WERI-Rb-1 (cell line): ENCODE measurements at regions not wholly inside any gene's neighbourhood (a gene's known extent, or its start where the extent isn't known, plus 50 kb on each side); places are given as distances from the start of the nearest gene placed in this dataset.

Experiments
- DNase-seq: peaks from one replicate; pipeline ENCODE4 v3.0.0-alpha.2; 2020
- H3K27ac ChIP-seq: fragments of 250-450 bp; sonication (Bioruptor Pico); 2 replicates; pipeline ENCODE4 v1.5.1; 2020; ENCODE audit warnings: mild to moderate bottlenecking, moderate library complexity
- H3K27me3 ChIP-seq: fragments of 250-450 bp; sonication (Bioruptor Pico); 2 replicates; pipeline ENCODE4 v1.5.1; 2021; ENCODE audit warnings: mild to moderate bottlenecking, low read depth, moderate library complexity; ENCODE audit not compliant: insufficient read depth, severe bottlenecking
- H3K36me3 ChIP-seq: fragments of 250-450 bp; sonication (Bioruptor Pico); 2 replicates; pipeline ENCODE4 v1.5.1; 2020; ENCODE audit warnings: mild to moderate bottlenecking, moderate library complexity
- H3K4me3 ChIP-seq: 2 replicates; pipeline ENCODE4 v1.5.1; 2011; ENCODE audit warnings: low read depth, mild to moderate bottlenecking, control low read depth, low read length
- H3K9me3 ChIP-seq: fragments of 250-450 bp; sonication (Bioruptor Pico); 2 replicates; pipeline ENCODE4 v1.5.1; 2021; ENCODE audit warnings: mild to moderate bottlenecking, moderate library complexity; ENCODE audit not compliant: severe bottlenecking
- TF ChIP-seq, protein P1 (sequence below): IDR thresholded peaks from 2 replicates; pipeline ENCODE4 v1.5.1; 2011; ENCODE audit warnings: low read depth, mild to moderate bottlenecking, control low read depth, inconsistent platforms, low read length

DNA sequence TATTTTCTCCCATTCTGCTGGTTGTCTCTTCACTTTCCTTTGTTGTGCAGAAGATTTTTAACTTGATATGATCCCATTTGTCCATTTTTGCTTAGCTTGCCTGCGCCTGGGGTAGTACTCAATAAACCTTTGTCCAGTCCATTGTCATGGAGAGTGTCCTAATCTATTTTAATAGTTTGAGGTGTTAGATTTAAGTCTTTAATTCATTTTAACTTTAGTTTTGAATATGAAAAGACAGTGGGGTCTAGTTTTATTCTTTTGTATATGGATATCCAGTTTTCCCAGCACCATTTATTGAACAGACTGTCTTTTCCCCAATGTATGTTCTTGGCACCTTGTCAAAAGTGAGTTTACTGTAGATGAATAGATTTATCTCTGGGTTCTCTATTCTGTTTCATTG, 76.0 kb upstream of the ITM2A start:
- H3K36me3 ChIP-seq, result no peaks in the 10 kb centered on the region
- DNase-seq, result no peak

DNA sequence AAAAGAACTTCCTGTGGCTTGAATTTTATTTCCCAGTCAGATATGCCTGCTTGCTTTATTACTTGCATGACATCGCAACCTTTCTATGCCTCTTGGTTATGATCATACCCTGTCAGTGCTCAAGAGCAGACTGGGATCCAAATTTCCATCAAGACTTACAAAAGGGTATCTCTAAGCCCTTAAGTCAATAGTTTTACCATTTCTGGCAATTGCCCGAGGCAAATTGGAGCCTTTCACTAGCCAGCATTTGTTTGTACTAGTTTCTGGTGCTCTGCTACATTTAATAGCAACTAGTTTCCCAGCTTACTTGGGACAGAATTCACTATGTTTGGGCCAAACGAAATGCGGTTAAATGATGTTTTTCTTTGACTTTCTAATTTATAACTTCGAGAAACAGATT, 73.2 kb upstream of the ITM2A start:
- H3K27ac ChIP-seq, result no peak overlapping the region
- TF ChIP-seq, protein P1, sequence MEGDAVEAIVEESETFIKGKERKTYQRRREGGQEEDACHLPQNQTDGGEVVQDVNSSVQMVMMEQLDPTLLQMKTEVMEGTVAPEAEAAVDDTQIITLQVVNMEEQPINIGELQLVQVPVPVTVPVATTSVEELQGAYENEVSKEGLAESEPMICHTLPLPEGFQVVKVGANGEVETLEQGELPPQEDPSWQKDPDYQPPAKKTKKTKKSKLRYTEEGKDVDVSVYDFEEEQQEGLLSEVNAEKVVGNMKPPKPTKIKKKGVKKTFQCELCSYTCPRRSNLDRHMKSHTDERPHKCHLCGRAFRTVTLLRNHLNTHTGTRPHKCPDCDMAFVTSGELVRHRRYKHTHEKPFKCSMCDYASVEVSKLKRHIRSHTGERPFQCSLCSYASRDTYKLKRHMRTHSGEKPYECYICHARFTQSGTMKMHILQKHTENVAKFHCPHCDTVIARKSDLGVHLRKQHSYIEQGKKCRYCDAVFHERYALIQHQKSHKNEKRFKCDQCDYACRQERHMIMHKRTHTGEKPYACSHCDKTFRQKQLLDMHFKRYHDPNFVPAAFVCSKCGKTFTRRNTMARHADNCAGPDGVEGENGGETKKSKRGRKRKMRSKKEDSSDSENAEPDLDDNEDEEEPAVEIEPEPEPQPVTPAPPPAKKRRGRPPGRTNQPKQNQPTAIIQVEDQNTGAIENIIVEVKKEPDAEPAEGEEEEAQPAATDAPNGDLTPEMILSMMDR, result no peak
- DNase-seq, result no peak

More for the DNA sequence above, 76.0 kb upstream of the ITM2A start:
- TF ChIP-seq, protein P1, result no peak
- Histone ChIP-seq H3K4me3 (no peak overlapping the region), H3K9me3 (no peaks in the 10 kb centered on the region), H3K27me3 (peaks cover 7% of the 10 kb centered on the region), H3K27ac (no peak overlapping the region)

More for the DNA sequence above, 73.2 kb upstream of the ITM2A start:
- H3K27me3 ChIP-seq, result peaks cover 9% of the 10 kb centered on the region
- no peaks in the 10 kb centered on the region for H3K9me3 ChIP-seq
- no peaks in the 10 kb centered on the region for H3K36me3 ChIP-seq
- no peak overlapping the region for H3K4me3 ChIP-seq
